GM12873 (cell line): ENCODE measurements at regions not wholly inside any gene's neighbourhood (a gene's known extent, or its start where the extent isn't known, plus 50 kb on each side); places are given as distances from the start of the nearest gene placed in this dataset.

Experiments used
- CTCF ChIP-seq: IDR thresholded peaks from 2 replicates; pipeline ENCODE4 v1.5.1; 2012; ENCODE audit warnings: low read depth, mild to moderate bottlenecking, moderate library complexity, low read length, control low read depth; ENCODE audit not compliant: insufficient read depth; ENCODE audit errors: missing control alignments

GRCh38 chr10:35986756-35987502 lies 344.8 kb upstream of the FZD8 start:
- no peak for TF ChIP-seq CTCF

- no peak for TF ChIP-seq CTCF
These were observed 337.0 kb upstream of the FZD8 start for GRCh38 chr10:35979116-35979515.

- no peak for TF ChIP-seq CTCF
These were observed 330.2 kb upstream of the FZD8 start for GRCh38 chr10:35972275-35972674.

DNA sequence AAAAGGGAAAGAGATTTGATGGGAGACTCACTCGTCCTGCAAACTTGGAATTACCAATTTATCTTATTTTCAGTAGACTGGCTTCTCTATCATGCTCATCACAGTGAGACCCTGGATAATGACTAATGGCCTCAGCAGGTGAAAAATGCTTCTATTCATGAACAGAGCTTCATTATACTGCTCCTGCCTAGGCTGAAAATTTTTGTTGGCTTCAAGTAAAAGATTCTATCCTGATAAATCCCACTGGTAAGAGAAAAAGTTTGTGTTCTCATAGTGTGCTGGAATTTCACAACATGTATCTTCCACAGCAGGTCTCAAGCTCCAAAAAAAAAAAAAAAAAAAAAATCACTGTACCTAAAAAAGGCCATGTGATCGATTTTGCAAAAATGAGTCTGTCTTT lies 329.3 kb upstream of the FZD8 start:
- no peak for TF ChIP-seq CTCF

- no peak for TF ChIP-seq CTCF
These were observed 321.6 kb upstream of the FZD8 start for GRCh38 chr10:35963685-35964084.

GRCh38 chr10:35961501-35961900 lies 319.4 kb upstream of the FZD8 start:
- no peak for TF ChIP-seq CTCF

DNA sequence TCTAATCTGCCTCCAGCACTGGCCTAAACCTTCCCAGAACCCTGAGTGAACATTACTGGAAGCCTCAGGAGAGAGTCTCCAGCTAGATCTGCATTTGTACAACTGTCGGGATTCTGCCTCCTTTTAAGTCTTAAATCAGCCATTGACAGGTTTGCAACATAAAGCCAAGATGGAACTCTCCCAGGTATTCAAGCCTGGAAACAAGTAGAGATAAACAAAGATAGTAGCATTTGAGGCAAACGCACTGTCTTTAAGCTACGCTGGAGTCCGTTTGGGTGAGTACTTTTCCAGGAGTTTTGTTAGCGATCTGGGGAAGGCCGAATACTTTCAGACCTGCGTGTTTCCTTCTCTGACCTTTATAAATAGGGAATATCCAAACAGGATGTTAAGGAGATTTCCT lies 317.2 kb upstream of the FZD8 start:
- no peak for TF ChIP-seq CTCF

GRCh38 chr10:35950701-35951100 lies 308.6 kb upstream of the FZD8 start:
- no peak for TF ChIP-seq CTCF
